IMR-90 (cell line): ENCODE measurements at regions not wholly inside any gene's neighbourhood (a gene's known extent, or its start where the extent isn't known, plus 50 kb on each side); places are given as distances from the start of the nearest gene placed in this dataset.

Experiments
- ATAC-seq: fragments of 200-7000 bp; cut with Tn5 transposase; 2 replicates; pipeline ENCODE4 v1.9.1; 2020; ENCODE audit warnings: low read depth, mild to moderate bottlenecking, moderate library complexity
- BruUV-seq: library from RNA; stranded (reverse); fragments of 400-500 nt; replicated peaks from 2 replicates; lab custom pipeline; 2021; lab: Mats Ljungman, UMichigan
- CTCF ChIA-PET: fragments of 300-600 bp; formaldehyde crosslinking; extraction: SDS; loops from one replicate; lab custom pipeline; 2021; ENCODE audit warnings: antibody characterized with exemption; lab: Yijun Ruan, JAX
- POLR2A ChIA-PET: fragments of 300-600 bp; sonication (Branson Sonifier 250); formaldehyde crosslinking; loops from one replicate; lab custom pipeline; 2022; ENCODE audit warnings: antibody characterized with exemption; ENCODE audit not compliant: unreplicated experiment; lab: Charles Lee
- DNase-seq: peaks from one replicate; pipeline ENCODE4 v3.0.0; 2013
- H2AFZ ChIP-seq: replicated peaks from 2 replicates; pipeline ENCODE3; 2013; ENCODE audit warnings: low read length, mild to moderate bottlenecking; ENCODE audit not compliant: poor library complexity
- H2AK5ac ChIP-seq: 2 replicates; pipeline ENCODE4 v1.6.1; 2013; ENCODE audit warnings: low read depth, low read length, inconsistent platforms
- H2AK9ac ChIP-seq: replicated peaks from 2 replicates; pipeline ENCODE3; 2013; ENCODE audit warnings: mild to moderate bottlenecking, low read depth, low read length, moderate library complexity; ENCODE audit not compliant: poor library complexity
- H2BK120ac ChIP-seq: 2 replicates; pipeline ENCODE4 v1.6.1; 2013; ENCODE audit warnings: low read depth, low read length, inconsistent platforms
- H2BK15ac ChIP-seq: 3 replicates; pipeline ENCODE4 v1.6.1; 2013; ENCODE audit warnings: low read depth, low read length, inconsistent platforms
- H2BK20ac ChIP-seq: 2 replicates; pipeline ENCODE4 v1.6.1; 2013; ENCODE audit warnings: low read depth, mild to moderate bottlenecking, inconsistent platforms, low read length, moderate library complexity
- H2BK5ac ChIP-seq: 2 replicates; pipeline ENCODE4 v1.6.1; 2013; ENCODE audit warnings: mild to moderate bottlenecking, low read depth, low read length, inconsistent platforms; ENCODE audit not compliant: poor library complexity, severe bottlenecking
- H3K14ac ChIP-seq: replicated peaks from 2 replicates; pipeline ENCODE4 v1.6.1; 2013; ENCODE audit warnings: low read depth, low read length, inconsistent platforms
- H3K18ac ChIP-seq: 2 replicates; pipeline ENCODE4 v1.6.1; 2013; ENCODE audit warnings: low read depth, low read length, control low read depth
- H3K23ac ChIP-seq: 2 replicates; pipeline ENCODE4 v1.6.1; 2013; ENCODE audit warnings: low read depth, low read length, inconsistent platforms
- H3K27ac ChIP-seq: 2 replicates; pipeline ENCODE4 v1.5.1; 2013; ENCODE audit warnings: mild to moderate bottlenecking, control low read depth, low read length; ENCODE audit not compliant: insufficient read depth
- H3K27me3 ChIP-seq: 2 replicates; pipeline ENCODE4 v1.6.1; 2013; ENCODE audit warnings: low read length; ENCODE audit not compliant: control insufficient read depth, insufficient read depth
- H3K36me3 ChIP-seq: 2 replicates; pipeline ENCODE4 v1.6.1; 2013; ENCODE audit warnings: low read length, mixed read lengths; ENCODE audit not compliant: control insufficient read depth, insufficient read depth
- H3K4ac ChIP-seq: 2 replicates; pipeline ENCODE4 v1.6.1; 2013; ENCODE audit warnings: low read depth, low read length, inconsistent platforms
- H3K4me1 ChIP-seq: 2 replicates; pipeline ENCODE4 v1.6.1; 2013; ENCODE audit warnings: low read length, mixed read lengths; ENCODE audit not compliant: control insufficient read depth, insufficient read depth
- H3K4me2 ChIP-seq: 2 replicates; pipeline ENCODE4 v1.6.1; 2013; ENCODE audit warnings: low read depth, mild to moderate bottlenecking, control low read depth, low read length, moderate library complexity
- H3K4me3 ChIP-seq: 2 replicates; pipeline ENCODE4 v1.5.1; 2013; ENCODE audit warnings: low read depth, mild to moderate bottlenecking, control low read depth, low read length, moderate library complexity; ENCODE audit not compliant: insufficient read depth
- H3K56ac ChIP-seq: 2 replicates; pipeline ENCODE4 v1.6.1; 2013; ENCODE audit warnings: low read length, inconsistent platforms; ENCODE audit not compliant: insufficient read depth; ENCODE audit errors: extremely low read depth
- H3K79me1 ChIP-seq, 2 experiments: 2 replicates each; pipeline ENCODE4 v1.6.1; 2013; ENCODE audit warnings: low read length in 2 of 2, inconsistent platforms in 1 of 2, low read depth in 1 of 2
- H3K9ac ChIP-seq: 2 replicates; pipeline ENCODE4 v1.6.1; 2013; ENCODE audit warnings: low read depth, low read length, control low read depth
- H3K9me1 ChIP-seq: 2 replicates; pipeline ENCODE4 v1.6.1; 2013; ENCODE audit warnings: low read length, inconsistent platforms; ENCODE audit not compliant: insufficient read depth
- H3K9me3 ChIP-seq: 2 replicates; pipeline ENCODE4 v1.6.1; 2013; ENCODE audit warnings: low read length; ENCODE audit not compliant: control insufficient read depth, insufficient read depth
- H4K20me1 ChIP-seq: 2 replicates; pipeline ENCODE4 v1.6.1; 2013; ENCODE audit warnings: low read length, inconsistent platforms; ENCODE audit not compliant: insufficient read depth
- H4K5ac ChIP-seq: 2 replicates; pipeline ENCODE4 v1.6.1; 2013; ENCODE audit warnings: mild to moderate bottlenecking, low read depth, low read length, control low read depth
- H4K8ac ChIP-seq, 2 experiments: 2 replicates each; pipeline ENCODE4 v1.6.1; 2013; ENCODE audit warnings: low read depth in 2 of 2, low read length in 2 of 2, control low read depth in 1 of 2, inconsistent platforms in 1 of 2
- H4K91ac ChIP-seq: 2 replicates; pipeline ENCODE4 v1.6.1; 2013; ENCODE audit warnings: low read depth, low read length, inconsistent platforms; ENCODE audit not compliant: insufficient read depth
- BHLHE40 ChIP-seq: fragments of 150-350 bp; IDR thresholded peaks from 2 replicates; pipeline ENCODE4 v1.6.1; 2016; ENCODE audit warnings: mild to moderate bottlenecking, low read depth, low read length
- CEBPB ChIP-seq: IDR thresholded peaks from 2 replicates; pipeline ENCODE4 v1.6.1; 2012; ENCODE audit warnings: low read depth, low read length, improper control_type of control experiment
- CHD1 ChIP-seq: IDR thresholded peaks from 2 replicates; pipeline ENCODE4 v1.6.1; 2012; ENCODE audit warnings: low read depth, low read length, improper control_type of control experiment
- FOS ChIP-seq: fragments of 150-350 bp; IDR thresholded peaks from 2 replicates; pipeline ENCODE4 v1.6.1; 2016; ENCODE audit warnings: low read depth, low read length
- MAFK ChIP-seq: IDR thresholded peaks from 2 replicates; pipeline ENCODE4 v1.6.1; 2012; ENCODE audit warnings: low read depth, low read length, improper control_type of control experiment
- MAZ ChIP-seq: IDR thresholded peaks from 2 replicates; pipeline ENCODE4 v1.6.1; 2012; ENCODE audit warnings: low read depth, mild to moderate bottlenecking, low read length, improper control_type of control experiment, moderate library complexity, borderline replicate concordance
- MXI1 ChIP-seq: IDR thresholded peaks from 2 replicates; pipeline ENCODE4 v1.6.1; 2012; ENCODE audit warnings: low read depth, mild to moderate bottlenecking, low read length, moderate library complexity, borderline replicate concordance
- NFE2L2 ChIP-seq: fragments of 150-350 bp; IDR thresholded peaks from 2 replicates; pipeline ENCODE4 v1.6.1; 2016; ENCODE audit warnings: low read depth, mild to moderate bottlenecking, low read length
- POLR2A ChIP-seq: IDR thresholded peaks from 2 replicates; pipeline ENCODE4 v1.6.1; 2012; ENCODE audit warnings: mild to moderate bottlenecking, low read depth, low read length
- RAD21 ChIP-seq: IDR thresholded peaks from 2 replicates; pipeline ENCODE4 v1.6.1; 2012; ENCODE audit warnings: low read length, improper control_type of control experiment
- RCOR1 ChIP-seq: IDR thresholded peaks from 2 replicates; pipeline ENCODE4 v1.6.1; 2012; ENCODE audit warnings: mild to moderate bottlenecking, low read length, improper control_type of control experiment; ENCODE audit not compliant: insufficient replicate concordance
- RFX5 ChIP-seq: IDR thresholded peaks from 2 replicates; pipeline ENCODE4 v1.8.0; 2012; ENCODE audit warnings: low read depth, mild to moderate bottlenecking, low read length, moderate library complexity
- SMC3 ChIP-seq: fragments of 150-350 bp; IDR thresholded peaks from 2 replicates; pipeline ENCODE4 v1.6.1; 2016; ENCODE audit warnings: low read depth, mild to moderate bottlenecking, antibody characterized with exemption, low read length, moderate library complexity
- WGBS, 2 experiments: methylation state at CpG; one replicate each; pipeline versions ENCODE4 v1.1.5 to v1.1.7; 2013; ENCODE audit warnings: missing lambda C conversion rate in 2 of 2; ENCODE audit not compliant: insufficient read length in 1 of 2; ENCODE audit errors: extremely low coverage in 2 of 2; 5-methylcytosine and 5-hydroxymethylcytosine counted together
- dilution Hi-C: fragments of 300-500 bp; cut with HindIII; formaldehyde crosslinking; loops from one replicate; pipeline ENCODE4 v1.14.3; 2018; ENCODE audit warnings: low sequenced_read_pairs; ENCODE audit not compliant: unreplicated experiment
- in situ Hi-C: fragments of 300-500 bp; cut with MboI; formaldehyde crosslinking; loops from 3 replicates; pipeline ENCODE4 v1.14.3; 2019; ENCODE audit warnings: low sequenced_read_pairs, inconsistent platforms, mixed read lengths
- intact Hi-C: fragments of 100-400 bp; cut with micrococcal nuclease; formaldehyde crosslinking; loops from 2 replicates; pipeline ENCODE4 v1.10.0; 2022
- TF ChIP-seq, protein P1 (sequence below): conservative IDR thresholded peaks from 2 replicates; pipeline ENCODE4 v1.5.1; 2012; ENCODE audit warnings: mild to moderate bottlenecking, low read depth, low read length, improper control_type of control experiment
- TF ChIP-seq, protein P2 (sequence below): fragments of 150-350 bp; IDR thresholded peaks from 2 replicates; pipeline ENCODE4 v1.6.1; 2017; ENCODE audit warnings: mild to moderate bottlenecking, antibody characterized with exemption, low read length, low read depth

DNA sequence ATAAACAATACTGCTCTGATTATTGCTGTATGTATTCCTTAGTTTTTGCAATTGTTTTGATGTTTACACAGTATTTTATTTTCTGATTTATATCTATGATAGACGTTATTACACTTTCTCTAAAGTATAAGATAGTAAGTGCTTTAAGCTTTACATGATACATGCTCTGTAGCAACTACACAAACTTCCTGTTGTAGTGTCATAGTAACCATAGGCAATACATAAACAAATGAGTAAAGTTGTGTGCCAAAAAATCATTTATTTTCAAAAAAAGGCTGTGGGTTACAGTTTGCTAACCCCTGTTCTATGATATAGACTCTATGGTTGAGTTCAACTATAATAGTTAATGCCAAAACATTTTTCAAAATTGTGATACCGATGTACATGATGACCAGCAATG, 1156.4 kb downstream of the AMY1C start:
- Histone ChIP-seq H3K9ac (no peak overlapping the region), H3K4me1 (no peaks in the 10 kb centered on the region), H2BK15ac (no peak overlapping the region), H3K27me3 (no peaks in the 10 kb centered on the region), H3K36me3 (no peaks in the 10 kb centered on the region), H2AK5ac (no peak overlapping the region), H3K4ac (no peak overlapping the region), H3K27ac (no peak overlapping the region), H3K79me1 (no peaks in the 10 kb centered on the region), H2AK9ac (no peak overlapping the region), H4K8ac (no peak overlapping the region), H3K4me3 (no peak overlapping the region), H2BK5ac (no peak overlapping the region), H3K4me2 (no peak overlapping the region), H3K56ac (no peak overlapping the region), H2BK120ac (no peak overlapping the region), H3K9me1 (no peaks in the 10 kb centered on the region), H4K5ac (no peak overlapping the region), H4K91ac (no peak overlapping the region), H3K18ac (no peak overlapping the region), H3K14ac (no peak overlapping the region), H2BK20ac (no peak overlapping the region), H3K23ac (no peak overlapping the region), H3K9me3 (0 out of 2 replicates have a peak, but pooled peaks cover 3% of the 10 kb centered on the region), H2AFZ (no peak overlapping the region), H4K20me1 (no peaks in the 10 kb centered on the region)
- WGBS, 2 experiments: no CpG with 5 or more reads among the region's 2 CpGs
- ATAC-seq (no peak), DNase-seq (no peak)
- ChIA-PET CTCF (no interaction called here), POLR2A (no interaction called here)
- TF ChIP-seq FOS: no peak
- TF ChIP-seq, protein P1, sequence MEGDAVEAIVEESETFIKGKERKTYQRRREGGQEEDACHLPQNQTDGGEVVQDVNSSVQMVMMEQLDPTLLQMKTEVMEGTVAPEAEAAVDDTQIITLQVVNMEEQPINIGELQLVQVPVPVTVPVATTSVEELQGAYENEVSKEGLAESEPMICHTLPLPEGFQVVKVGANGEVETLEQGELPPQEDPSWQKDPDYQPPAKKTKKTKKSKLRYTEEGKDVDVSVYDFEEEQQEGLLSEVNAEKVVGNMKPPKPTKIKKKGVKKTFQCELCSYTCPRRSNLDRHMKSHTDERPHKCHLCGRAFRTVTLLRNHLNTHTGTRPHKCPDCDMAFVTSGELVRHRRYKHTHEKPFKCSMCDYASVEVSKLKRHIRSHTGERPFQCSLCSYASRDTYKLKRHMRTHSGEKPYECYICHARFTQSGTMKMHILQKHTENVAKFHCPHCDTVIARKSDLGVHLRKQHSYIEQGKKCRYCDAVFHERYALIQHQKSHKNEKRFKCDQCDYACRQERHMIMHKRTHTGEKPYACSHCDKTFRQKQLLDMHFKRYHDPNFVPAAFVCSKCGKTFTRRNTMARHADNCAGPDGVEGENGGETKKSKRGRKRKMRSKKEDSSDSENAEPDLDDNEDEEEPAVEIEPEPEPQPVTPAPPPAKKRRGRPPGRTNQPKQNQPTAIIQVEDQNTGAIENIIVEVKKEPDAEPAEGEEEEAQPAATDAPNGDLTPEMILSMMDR: no peak
- no peak for TF ChIP-seq BHLHE40
- TF ChIP-seq POLR2A: no peak
- no peak for TF ChIP-seq RAD21
- no peak for TF ChIP-seq MXI1
- no peak for TF ChIP-seq SMC3
- TF ChIP-seq MAZ: no peak
- no peak for TF ChIP-seq RFX5
- TF ChIP-seq RCOR1: no peak
- TF ChIP-seq CHD1: no peak
- no peak for TF ChIP-seq MAFK
- no peak for TF ChIP-seq CEBPB
- no peak for TF ChIP-seq NFE2L2
- TF ChIP-seq, protein P2, sequence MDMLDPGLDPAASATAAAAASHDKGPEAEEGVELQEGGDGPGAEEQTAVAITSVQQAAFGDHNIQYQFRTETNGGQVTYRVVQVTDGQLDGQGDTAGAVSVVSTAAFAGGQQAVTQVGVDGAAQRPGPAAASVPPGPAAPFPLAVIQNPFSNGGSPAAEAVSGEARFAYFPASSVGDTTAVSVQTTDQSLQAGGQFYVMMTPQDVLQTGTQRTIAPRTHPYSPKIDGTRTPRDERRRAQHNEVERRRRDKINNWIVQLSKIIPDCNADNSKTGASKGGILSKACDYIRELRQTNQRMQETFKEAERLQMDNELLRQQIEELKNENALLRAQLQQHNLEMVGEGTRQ: no peak
- intact Hi-C loops (no loop called here), dilution Hi-C loops (no loop called here), in situ Hi-C loops (no loop called here)
- BruUV-seq: no TSS peak
